SW 1271 (cell line): ENCODE measurements at regions not wholly inside any gene's neighbourhood (a gene's known extent, or its start where the extent isn't known, plus 50 kb on each side); places are given as distances from the start of the nearest gene placed in this dataset.

Experiments used
- DNase-seq, 2 experiments: peaks; one replicate each; lab custom pipeline; 2025; lab: John Stamatoyannopoulos, UW

DNA sequence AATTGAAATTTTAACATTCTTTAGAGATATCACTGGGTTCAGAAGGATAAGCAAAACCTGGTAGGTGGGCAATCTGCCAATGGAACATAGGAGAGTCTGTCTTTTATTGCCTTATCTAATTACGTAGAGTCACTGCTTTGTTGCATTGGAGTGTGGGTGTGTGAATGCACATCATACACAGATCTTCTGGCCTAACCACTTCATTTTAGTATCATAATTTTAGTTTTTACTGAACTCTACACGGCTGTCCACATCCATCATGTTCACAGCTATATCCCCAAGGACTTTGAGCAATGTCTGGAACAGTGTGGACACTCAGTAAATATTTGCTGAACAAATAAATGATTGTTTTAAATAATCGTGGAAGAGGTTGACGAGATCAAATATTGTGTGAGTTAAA is 104.6 kb upstream of the AKIRIN2 start:
- no peak for DNase-seq

DNA sequence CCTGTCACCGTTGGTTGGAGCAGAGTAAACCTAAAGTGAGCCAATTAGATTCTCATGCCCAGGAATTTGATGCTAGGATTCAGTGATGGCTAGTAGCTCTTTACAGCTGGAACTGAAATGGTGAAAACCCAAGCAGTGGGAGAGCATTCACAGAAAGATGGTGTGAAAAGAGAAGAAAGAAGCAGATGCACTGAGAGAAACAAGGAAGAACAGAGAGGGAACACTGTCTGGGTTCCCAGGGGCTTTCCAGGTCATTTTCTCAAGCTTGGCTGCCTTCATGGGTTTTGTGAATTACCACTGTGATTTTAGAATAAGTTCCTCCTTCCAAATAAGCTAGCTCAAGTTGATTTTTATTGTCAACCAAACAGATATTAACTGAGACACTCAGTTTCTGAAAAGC is 104.1 kb upstream of the AKIRIN2 start:
- DNase-seq = no peak

DNA sequence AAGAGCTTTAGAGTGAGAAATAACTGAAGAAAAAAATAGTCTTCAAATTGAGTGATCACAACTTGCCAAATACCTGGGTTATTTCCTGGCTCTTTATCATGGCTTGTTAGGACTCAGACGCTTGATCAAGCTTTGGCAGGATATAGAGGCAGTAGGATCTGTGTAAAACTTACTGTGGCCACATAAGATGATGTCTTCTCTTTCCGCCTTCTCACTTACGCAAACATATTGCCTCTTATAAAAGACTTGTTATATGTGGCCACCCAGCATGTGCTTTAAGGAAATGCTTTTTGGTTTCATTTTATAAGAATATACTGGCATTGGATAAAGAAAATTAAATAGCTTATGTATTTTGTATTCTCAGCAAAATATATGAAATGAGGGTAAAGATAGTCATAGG is 101.8 kb upstream of the AKIRIN2 start:
- DNase-seq = no peak

DNA sequence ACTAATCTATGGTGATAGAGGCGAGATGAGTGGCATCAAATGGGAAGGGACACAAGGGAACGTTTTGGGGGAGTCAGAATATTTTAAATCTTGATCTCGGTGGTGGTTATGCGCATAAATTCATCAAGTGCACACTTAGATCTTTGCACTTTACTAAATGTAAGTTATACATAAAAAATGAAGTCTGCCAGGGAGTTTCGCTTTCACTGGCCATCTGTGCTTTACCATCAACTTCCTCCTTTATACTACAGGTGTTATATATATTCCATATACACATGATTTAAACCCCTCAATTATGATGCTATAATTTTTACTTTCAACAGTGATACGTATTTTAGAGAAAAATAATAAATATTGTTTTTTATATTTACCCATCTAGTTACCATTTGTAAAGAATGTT is 97.6 kb upstream of the AKIRIN2 start:
- no peak for DNase-seq

DNA sequence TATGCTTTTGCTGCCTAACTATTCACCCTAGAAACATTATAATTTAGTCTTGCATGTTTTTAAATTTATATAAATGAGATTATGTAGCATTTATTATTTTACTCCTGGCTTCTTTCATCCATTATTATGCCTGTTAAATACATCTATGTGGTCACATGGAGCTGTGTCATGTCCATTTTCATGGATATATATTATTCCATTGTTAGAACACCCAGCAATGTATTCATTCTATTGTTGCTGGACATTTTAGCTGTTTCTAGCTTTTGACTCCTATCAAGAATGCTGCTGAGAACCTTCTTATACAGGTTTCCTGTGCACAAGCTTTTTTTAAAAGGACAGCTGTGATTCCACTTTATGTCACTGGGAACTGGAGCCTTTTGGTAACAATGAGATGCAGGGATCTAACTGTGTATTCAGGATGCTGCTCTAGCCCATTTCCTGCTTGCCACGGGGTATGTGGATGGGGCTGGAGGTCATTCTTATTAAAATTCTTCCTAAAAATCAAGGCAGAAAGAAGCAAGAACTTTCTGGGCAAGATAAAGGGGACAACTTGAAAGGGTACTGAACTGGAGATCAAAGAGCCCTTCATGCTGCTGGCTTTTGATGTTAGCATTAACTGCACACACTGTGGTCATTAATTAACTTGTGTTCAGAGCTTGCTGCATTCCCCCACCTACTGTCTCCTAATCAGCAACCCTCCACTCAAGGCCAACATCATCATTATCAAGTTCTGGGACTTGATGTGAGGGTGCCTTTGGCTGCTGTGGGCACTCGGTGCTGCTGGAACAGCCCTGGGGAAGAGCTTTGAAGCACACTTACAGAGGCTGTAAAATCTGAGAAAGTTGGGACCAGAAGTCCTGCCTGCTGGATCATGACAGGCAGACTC is 96.6 kb upstream of the AKIRIN2 start:
- DNase-seq = no peak

DNA sequence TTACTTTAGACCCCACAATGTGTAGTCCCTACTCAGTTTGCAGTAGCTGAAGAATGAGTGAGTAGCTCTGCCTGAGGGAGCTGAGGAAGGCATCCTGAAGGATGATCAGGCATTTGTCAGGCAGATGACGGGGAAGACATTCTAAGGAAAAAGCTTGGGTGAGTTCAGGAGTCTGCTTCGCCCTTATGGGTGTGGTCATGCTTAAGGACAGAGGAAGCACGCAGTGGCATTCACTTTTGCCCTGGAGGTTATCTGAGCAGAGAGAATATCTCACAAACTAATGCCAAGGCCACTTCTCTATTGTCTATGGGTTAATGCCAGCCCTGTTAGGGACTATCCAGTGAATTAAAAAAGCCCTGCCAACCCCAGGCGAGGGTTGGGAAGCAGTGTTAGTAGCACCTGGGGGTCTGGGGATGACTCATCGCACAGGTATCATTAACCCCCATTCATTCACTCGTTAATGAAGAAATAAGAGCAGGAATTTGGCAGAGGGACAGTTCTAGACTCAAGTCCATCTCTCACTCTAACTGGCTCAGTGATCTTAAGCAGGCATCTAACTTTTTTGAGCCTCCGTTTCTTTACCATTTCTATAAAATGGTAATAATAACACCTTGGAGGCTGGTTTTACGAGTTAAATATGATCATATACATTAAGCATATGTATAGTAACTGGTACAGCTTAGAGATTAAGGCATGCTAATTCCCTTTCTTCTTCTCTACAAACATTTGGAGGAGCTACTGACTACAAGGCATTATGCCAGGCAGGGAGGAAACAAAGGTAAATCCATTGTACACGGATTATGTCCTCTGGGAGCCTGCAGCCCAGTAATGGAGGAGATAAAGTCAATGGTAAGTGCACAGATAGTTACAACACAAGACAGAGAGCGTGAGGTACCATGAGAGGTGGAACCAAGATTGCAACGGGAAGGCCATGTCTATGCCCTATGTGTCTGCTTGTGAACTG is 93.2 kb upstream of the AKIRIN2 start:
- DNase-seq = no peak

DNA sequence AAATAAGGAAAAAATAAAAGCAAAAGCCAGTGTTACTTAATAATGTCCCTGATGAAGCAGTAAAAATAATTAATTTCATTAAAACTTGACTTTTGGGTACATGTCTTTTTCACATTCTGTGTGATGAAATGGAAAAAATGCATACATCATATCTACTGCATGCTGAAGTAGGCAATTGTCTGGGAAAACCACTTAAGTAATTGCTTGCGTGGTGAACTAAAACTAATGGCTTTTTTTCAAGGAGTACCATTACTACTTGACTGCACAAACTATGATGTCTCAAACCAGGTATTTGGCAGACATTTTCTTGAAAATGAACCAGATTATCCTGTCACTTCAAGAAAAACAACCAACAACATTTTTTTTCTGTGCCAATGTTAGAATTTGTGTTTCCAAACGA is 91.3 kb upstream of the AKIRIN2 start:
- DNase-seq = no peak

DNA sequence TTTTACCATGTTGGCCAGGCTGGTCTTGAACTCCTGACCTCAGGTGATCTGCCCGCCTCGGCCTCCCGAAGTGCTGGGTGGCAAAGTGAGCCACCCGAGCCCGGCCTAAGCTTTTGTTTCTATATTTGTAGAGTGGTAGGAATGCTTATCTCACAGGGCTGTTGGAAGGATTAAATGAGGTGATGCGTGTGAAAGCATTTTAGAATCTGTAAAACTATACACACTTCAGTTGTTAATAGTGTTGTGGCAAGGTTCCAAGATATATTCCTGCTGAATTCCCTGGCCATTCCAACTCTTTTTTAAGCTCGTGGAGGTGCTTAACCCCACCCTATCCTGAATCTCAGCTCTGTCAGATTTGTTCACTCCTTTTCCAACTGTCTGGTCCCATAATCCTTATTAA is 89.9 kb upstream of the AKIRIN2 start:
- DNase-seq = no peak

DNA sequence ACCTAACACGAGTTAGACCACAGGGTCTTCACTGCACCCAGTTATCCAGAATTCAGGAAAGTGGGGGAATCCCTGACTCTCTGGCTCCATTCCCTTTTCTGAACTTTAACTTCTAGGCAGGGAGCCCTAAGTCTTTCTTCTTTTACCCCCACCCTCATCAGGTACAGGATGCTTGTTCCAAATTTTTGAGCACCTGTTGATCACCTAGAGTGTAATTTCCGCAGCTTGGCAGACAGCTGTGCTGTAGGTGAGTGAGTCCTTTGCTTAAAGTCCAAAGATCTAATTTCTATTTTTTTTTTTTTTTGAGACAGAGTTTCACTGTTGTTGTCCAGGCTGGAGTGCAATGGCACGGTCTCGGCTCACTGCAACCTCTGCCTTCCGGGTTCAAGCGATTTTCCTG is 89.5 kb upstream of the AKIRIN2 start:
- DNase-seq = no peak

DNA sequence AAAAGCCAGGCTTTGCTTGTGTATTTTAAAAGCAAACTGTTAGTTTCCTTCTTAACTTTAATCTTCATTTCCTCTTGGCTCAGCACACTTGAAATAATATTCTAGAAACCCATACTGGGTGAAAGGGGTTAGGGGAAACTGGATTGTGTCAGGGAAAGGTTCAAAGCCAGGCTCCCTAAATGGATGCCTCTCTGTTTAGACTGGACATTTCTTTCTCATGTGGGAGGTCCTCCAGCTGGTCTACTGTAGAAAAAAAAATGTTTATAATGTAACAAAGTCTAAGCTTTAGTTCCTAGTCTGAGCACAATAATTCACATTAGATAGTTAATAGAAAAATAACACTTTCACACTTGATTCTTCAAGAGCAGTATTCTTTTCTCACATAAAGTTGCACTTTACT is 89.0 kb upstream of the AKIRIN2 start:
- DNase-seq = no peak

DNA sequence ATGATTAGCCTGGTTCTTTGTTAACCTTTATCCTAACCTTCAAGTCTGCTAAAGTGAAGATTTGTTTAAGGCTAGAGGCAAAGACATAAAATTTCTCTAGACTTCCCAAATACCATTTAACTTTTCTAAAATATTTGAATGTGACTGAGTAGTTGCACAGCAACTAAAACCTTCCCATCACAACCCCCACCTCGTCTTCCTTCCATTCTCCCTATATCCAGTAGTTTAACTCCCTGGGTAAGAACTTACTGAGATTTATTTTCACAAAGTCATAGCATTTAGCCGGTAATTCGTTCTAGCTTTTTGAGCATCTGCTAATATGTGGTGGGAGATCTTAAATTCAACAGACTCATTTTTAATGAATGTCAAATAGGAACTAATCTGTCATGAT is 87.9 kb upstream of the AKIRIN2 start:
- DNase-seq = no peak

DNA sequence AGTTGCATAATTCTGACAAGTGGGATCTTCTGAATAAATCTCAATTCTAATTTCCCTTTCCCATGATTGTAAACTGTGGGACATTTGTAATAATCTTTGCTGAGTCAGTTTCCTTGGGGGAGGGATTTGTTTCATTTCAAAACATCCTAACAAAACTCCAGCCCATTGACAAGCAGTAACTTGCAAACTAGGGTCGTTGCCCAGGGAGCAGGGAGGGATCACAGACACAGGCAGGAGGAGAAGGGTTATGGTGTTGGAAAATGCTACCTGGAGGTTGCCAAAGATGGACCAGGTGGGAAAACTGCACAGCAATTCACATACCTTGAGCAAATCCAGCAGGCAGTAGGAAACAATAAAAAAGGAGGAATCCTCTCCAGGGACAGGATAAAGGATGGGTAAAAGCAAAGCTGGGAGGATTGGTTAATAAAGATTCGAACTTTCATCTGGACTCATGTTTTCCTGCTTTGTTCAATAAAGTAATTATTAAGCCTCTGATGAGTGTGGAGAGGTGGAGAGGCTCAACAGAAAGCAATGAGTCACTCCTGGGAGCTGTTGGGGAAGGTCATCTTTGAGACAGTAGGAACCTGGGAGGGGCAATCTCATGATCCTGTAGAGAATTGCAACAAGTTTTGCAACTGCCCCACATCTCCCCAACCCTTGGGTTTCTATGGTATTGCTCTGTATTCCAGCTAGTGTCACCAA is 87.3 kb upstream of the AKIRIN2 start:
- no peak for DNase-seq

DNA sequence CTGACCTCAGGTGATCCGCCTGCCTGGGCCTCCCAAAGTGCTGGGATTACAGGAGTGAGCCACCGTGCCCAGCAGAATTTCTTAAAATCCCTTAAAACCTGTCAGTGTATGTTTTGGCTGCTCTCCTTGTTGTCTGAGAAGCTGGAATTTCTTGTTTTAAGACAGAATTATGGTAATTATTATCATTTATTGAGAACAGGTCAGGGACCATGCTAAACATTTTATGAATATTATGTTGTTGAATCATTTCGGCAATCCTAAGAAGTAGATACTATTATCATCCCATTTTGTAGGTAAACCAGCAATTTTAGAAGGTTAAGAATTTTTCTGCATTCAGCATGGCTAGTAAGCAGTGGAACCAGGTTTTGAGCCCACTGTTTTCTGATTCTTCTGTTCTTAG is 86.1 kb upstream of the AKIRIN2 start:
- no peak for DNase-seq

DNA sequence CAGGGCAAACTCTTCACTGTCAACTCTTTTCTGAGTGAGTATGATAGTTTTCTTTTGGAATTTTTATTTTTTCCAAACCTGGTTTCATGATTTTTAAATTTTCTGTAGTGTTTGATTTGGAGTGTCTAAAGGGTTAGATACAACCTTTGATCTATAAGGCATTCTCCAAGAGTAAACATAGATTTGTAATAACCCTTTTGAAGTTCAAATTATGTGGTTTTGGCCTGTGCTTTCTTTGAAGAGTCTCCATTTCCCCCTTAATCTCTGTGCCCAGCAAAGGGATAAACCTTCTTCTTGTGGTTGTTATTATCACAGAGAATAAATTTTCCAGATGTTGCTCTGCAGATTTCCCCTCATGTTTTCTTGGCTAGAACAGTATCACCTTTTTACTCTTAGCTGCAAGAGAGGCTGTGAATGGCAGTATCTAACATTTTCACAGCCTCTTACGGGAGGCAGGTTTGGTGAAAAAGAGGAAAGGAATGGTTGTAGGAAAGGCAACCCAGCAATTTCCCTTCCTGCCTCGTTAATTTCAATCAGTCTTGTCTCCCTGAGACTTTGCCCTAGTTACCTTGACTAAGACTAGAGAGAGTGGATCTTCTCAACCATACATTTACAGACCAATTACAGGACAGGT is 83.3 kb upstream of the AKIRIN2 start:
- no peak for DNase-seq

DNA sequence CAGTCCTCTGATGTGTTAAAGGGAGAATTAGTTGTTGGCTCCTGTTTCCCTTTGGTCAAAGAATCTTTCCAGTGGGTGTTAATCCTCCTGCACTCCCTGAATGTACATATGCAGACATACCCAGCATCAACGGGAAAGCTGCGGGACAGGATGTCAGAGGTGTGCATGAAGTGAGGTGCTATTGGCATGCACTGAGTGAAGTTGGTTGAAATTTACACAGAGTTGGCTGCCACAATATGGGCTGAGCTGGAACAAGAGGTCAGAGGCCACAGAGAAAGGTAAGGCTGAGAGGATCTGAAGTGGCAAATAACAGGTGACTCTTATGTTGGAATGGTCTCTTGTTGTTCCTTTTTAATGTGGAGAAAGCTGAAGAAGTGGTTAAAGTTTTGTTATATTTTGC is 82.7 kb upstream of the AKIRIN2 start:
- no peak for DNase-seq

DNA sequence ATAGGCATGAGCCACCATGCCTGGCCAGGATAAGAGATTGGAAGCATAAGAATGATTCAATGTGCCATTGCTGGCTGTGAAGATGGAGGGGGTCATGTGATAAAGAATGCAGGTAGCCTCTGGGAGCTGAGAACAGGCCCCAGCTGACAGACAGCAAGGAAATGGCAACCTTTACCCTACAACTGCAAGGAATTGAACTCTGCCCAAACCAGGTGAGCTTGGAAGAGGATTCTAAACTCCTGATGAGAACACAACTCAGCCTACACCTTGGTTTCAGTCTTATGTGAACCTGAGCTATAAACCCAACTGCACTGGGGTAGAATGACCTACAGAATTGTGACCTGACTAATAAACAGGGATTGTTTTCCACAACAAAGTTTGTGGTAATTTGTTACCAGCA is 82.0 kb upstream of the AKIRIN2 start:
- no peak for DNase-seq

DNA sequence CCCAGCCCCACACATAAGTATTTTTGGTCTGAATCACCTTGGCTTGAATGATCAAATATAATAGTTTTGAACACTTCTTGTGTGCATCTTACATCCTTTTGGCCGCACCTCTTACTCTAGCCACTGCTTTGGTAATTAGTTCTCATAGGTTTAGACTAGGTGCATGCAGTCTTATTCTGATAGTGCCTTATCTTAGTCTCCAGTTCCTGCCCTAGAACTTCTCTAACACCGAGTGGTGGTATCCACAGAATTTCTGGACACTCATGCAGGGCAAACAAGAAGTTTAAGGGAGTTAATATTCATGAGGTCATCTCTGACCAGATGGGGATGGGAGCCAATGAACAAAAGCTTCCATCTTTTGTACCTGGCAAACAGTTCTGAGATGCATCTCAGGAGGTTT is 77.5 kb upstream of the AKIRIN2 start:
- no peak for DNase-seq

DNA sequence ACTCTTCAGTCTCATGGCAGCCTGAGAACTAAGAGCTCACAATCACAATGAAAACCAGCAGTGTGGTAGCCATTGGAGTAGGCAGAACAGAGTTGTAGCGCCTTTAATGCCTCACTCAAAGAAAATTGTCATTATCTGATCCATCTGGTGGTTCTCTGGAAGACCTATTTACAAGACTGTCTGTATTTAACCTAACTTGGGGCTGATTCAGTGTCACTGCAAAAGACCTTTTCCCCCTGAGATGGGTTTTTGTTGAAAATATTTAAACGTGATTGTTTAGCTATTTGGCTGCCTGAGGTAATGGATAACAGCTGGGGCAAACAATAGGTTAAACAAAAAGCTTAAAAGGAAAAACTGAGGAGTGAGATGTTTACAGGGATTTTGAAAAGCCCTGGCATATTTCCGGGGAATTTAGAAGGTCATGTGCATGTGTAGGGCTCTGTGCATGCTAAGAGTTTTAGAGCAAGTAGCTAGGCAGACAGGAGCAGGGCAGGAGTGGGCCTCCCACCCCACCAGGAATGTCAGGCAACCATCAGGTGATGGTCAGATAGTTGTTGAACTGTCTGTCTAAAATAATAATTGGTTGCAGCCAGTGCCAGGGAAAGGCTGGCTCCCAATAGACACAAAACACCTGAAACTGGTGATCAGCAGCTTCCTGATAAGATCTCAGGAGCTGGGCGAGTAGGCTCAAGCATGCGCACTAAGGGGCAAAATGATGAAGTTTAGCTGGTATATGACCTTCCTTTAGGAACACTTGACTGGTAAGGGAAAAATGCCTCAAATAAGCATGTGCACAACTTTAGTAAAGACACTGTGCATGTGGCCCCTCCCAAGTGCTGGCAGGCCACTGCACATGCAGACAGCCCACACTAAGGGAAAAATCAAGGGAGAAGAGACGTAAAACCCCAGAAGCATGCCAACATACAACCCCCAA is 70.8 kb upstream of the AKIRIN2 start:
- DNase-seq = no peak

DNA sequence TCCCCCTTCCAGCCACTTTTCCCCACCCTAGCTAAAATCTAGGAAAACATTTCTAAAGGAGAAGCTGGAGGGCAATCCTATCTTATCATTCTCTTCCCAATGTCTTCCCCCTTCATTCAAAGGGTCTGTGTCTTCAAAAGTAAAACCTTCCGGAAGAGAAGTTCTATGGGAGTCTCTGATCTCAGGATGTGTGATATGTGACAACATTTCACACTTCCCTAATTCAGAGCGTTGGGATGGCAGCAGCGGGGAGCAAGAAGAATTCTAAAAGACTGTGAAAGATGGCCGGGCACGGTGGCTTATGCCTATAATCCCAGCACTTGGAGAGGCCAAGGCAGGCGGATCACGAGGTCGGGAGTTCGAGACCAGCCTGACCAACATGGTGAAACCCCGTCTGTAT is 65.4 kb upstream of the AKIRIN2 start:
- DNase-seq = no peak

DNA sequence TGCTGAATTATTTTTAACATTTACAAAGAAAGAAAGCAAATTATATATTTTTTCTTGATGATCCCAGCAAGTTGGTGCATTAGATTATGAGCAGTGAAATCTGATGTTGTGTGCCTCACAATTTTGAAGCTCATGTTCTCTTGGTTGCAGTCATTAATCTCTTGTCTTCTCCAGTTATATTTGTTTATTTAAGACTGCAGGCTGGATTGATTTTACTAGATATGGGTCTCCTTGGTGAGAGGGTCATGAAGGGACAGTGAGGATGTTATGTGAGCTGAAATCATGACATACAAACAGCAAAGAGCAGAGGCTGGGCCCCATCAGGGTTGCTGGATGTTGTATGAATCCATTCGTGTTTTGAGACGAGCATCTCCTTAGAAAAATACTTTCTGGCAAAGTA is 64.2 kb upstream of the AKIRIN2 start:
- no peak for DNase-seq

DNA sequence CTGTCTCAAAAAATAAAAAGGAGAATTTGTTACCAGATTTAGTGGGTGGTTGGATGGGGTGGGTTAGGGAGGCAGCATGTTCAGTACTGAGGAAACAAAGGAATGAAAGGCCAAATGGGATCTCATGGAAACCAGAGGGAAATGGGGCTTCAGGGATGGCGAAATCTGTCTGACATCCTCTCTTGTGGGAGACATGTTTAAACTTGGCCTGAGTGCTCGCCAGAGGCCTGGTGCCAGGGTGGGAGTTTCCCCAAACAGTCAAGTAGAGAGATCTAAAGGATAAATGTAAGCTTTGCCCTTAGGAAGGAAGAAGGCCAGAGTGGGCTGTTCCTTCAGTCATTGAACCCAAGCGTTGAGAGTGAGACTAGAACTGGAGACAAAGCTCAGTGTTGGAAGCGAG is 61.9 kb upstream of the AKIRIN2 start:
- DNase-seq = no peak
